ENCODE measurements at regions not wholly inside any gene's neighbourhood (a gene's known extent, or its start where the extent isn't known, plus 50 kb on each side); places are given as distances from the start of the nearest gene placed in this dataset.

- TF ChIP-seq GATA3 (IDR thresholded peaks at IDR 0.05; ENCODE audit: low read depth, low read length) (no peak), GATA2 (IDR thresholded peaks at IDR 0.05; ENCODE audit: low read depth, low read length) (no peak)
Observed at GRCh38 chr20:59491884-59492283, 112.5 kb upstream of the PHACTR3 start.

All from SH-SY5Y (cell line).